HCT116 (cell line): ENCODE measurements at regions not wholly inside any gene's neighbourhood (a gene's known extent, or its start where the extent isn't known, plus 50 kb on each side); places are given as distances from the start of the nearest gene placed in this dataset.

Experiments
- ATAC-seq: fragments of 200-7000 bp; cut with Tn5 transposase; 2 replicates; pipeline ENCODE4 v1.9.1; 2020; ENCODE audit warnings: mild to moderate bottlenecking, moderate library complexity
- BruUV-seq: library from RNA; stranded (reverse); fragments of 400-500 nt; replicated peaks from 2 replicates; lab custom pipeline; 2021; lab: Mats Ljungman, UMichigan
- CTCF ChIA-PET: fragments of 300-600 bp; sonication (Branson Sonifier 250); formaldehyde crosslinking; loops from one replicate; lab custom pipeline; 2021; ENCODE audit warnings: antibody characterized with exemption; lab: Charles Lee
- POLR2A ChIA-PET: fragments of 300-600, 350-600 bp; sonication (Branson Sonifier 250); formaldehyde crosslinking; loops from one replicate; lab custom pipeline; 2021; ENCODE audit warnings: antibody characterized with exemption; lab: Charles Lee
- RAD21 ChIA-PET, 2 experiments: fragments of 300-600 bp; sonication (Branson Sonifier 250); formaldehyde crosslinking; loops; one replicate each; lab custom pipeline; 2023; ENCODE audit warnings: low total read pairs in 2 of 2; ENCODE audit not compliant: uncharacterized antibody in 2 of 2, unreplicated experiment in 2 of 2, low non-redundant PET in 1 of 2; lab: Charles Lee
- DNase-seq: peaks from one replicate; pipeline ENCODE4 v3.0.0-alpha.2; 2010; ENCODE audit warnings: low read depth, low spot score
- H2AFZ ChIP-seq: fragments of 200-600 bp; shearing (Covaris generic), sonication (generic); 2 replicates; pipeline ENCODE4 v1.6.1; 2017; ENCODE audit warnings: low read depth, mixed run types, mixed read lengths, antibody characterized with exemption, low read length; ENCODE audit not compliant: poor library complexity, severe bottlenecking
- H3K27ac ChIP-seq: 2 replicates; pipeline ENCODE4 v1.5.1; 2012; ENCODE audit warnings: low read depth, low read length
- H3K27me3 ChIP-seq: fragments of 200-600 bp; sonication (generic); 2 replicates; pipeline ENCODE4 v1.6.1; 2016; ENCODE audit warnings: mixed run types, low read length, mixed read lengths; ENCODE audit not compliant: insufficient read depth
- H3K36me3 ChIP-seq, 2 experiments: fragments of 200-500 bp in 1 of 2; fragments of 200-600 bp in 1 of 2; sonication (Bioruptor generic) in 1 of 2; sonication (generic) in 1 of 2; 2 replicates each; pipeline versions ENCODE4 v1.5.1 to v1.6.1; 2014 to 2016; ENCODE audit warnings: low read length in 2 of 2, inconsistent platforms in 1 of 2, mixed read lengths in 1 of 2, mixed run types in 1 of 2; ENCODE audit not compliant: insufficient read depth in 2 of 2, control insufficient read depth in 1 of 2
- H3K4me1 ChIP-seq, 2 experiments: fragments of 200-600 bp in 1 of 2; sonication (generic) in 1 of 2; 2 replicates each; pipeline versions ENCODE4 v1.5.1 to v1.6.1; 2012 to 2017; ENCODE audit warnings: low read length in 2 of 2, inconsistent platforms in 1 of 2, mild to moderate bottlenecking in 1 of 2, mixed read lengths in 1 of 2, mixed run types in 1 of 2, moderate library complexity in 1 of 2; ENCODE audit not compliant: insufficient read depth in 2 of 2, control insufficient read depth in 1 of 2
- H3K4me2 ChIP-seq: fragments of 200-600 bp; sonication (generic); 2 replicates; pipeline ENCODE4 v1.6.1; 2017; ENCODE audit warnings: mixed run types, low read length, mixed read lengths
- H3K4me3 ChIP-seq, 2 experiments: fragments of 200-600 bp in 1 of 2; sonication (generic) in 1 of 2; replicated peaks in 1 of 2; 2 replicates each; pipeline ENCODE4 v1.5.1; 2011 to 2016; ENCODE audit warnings: low read length in 2 of 2, control low read depth in 1 of 2, low read depth in 1 of 2, mild to moderate bottlenecking in 1 of 2, mixed read lengths in 1 of 2, mixed run types in 1 of 2
- H3K79me2 ChIP-seq: fragments of 200-600 bp; sonication (generic); 2 replicates; pipeline ENCODE4 v1.6.1; 2017; ENCODE audit warnings: mild to moderate bottlenecking, mixed run types, low read length, moderate library complexity, mixed read lengths; ENCODE audit not compliant: insufficient read depth
- H3K9ac ChIP-seq: fragments of 200-600 bp; sonication (generic); 2 replicates; pipeline ENCODE4 v1.6.1; 2016; ENCODE audit warnings: low read length, mixed read lengths
- H3K9me2 ChIP-seq: fragments of 200-600 bp; sonication (generic), shearing (Covaris generic); 2 replicates; pipeline ENCODE4 v1.6.1; 2017; ENCODE audit warnings: mixed run types, mild to moderate bottlenecking, moderate library complexity; ENCODE audit not compliant: insufficient read depth
- H3K9me3 ChIP-seq, 2 experiments: fragments of 200-500 bp in 1 of 2; fragments of 200-600 bp in 1 of 2; sonication (Bioruptor generic) in 1 of 2; sonication (generic) in 1 of 2; 2 replicates each; pipeline ENCODE4 v1.6.1; 2014 to 2017; ENCODE audit warnings: low read length in 2 of 2, mixed read lengths in 2 of 2, inconsistent platforms in 1 of 2, low read depth in 1 of 2, mild to moderate bottlenecking in 1 of 2, mixed run types in 1 of 2, moderate library complexity in 1 of 2; ENCODE audit not compliant: control insufficient read depth in 1 of 2, insufficient read depth in 1 of 2
- H4K20me1 ChIP-seq: fragments of 200-600 bp; sonication (generic), shearing (Covaris generic); 2 replicates; pipeline ENCODE4 v1.6.1; 2017; ENCODE audit warnings: mixed run types, mild to moderate bottlenecking, moderate library complexity; ENCODE audit not compliant: insufficient read depth
- ATF3 ChIP-seq: IDR thresholded peaks from 2 replicates; pipeline ENCODE4 v1.6.1; 2012
- CBX3 ChIP-seq: IDR thresholded peaks from 2 replicates; pipeline ENCODE4 v1.6.1; 2012; ENCODE audit warnings: low read depth
- CEBPB ChIP-seq: IDR thresholded peaks from 2 replicates; pipeline ENCODE4 v1.6.1; 2012; ENCODE audit warnings: low read depth
- EGR1 ChIP-seq: IDR thresholded peaks from 2 replicates; pipeline ENCODE4 v1.6.1; 2012; ENCODE audit warnings: low read depth
- ELF1 ChIP-seq: IDR thresholded peaks from 2 replicates; pipeline ENCODE4 v1.6.1; 2012; ENCODE audit warnings: low read depth, borderline replicate concordance
- EZH2 ChIP-seq: fragments of 200-600 bp; sonication (generic); IDR thresholded peaks from 2 replicates; pipeline ENCODE4 v1.6.1; 2017; ENCODE audit warnings: antibody characterized with exemption, mixed run types
- EZH2phosphoT487 ChIP-seq: fragments of 200-600 bp; IDR thresholded peaks from 2 replicates; pipeline ENCODE4 v1.6.1; 2018; ENCODE audit warnings: antibody characterized with exemption, borderline replicate concordance
- FOSL1 ChIP-seq: IDR thresholded peaks from 2 replicates; pipeline ENCODE4 v1.6.1; 2012; ENCODE audit warnings: low read depth
- POLR2A ChIP-seq: IDR thresholded peaks from 2 replicates; pipeline ENCODE4 v1.7.0; 2011; ENCODE audit warnings: borderline replicate concordance; ENCODE audit not compliant: insufficient read depth, insufficient read length; ENCODE audit errors: extremely low read depth
- REST ChIP-seq: IDR thresholded peaks from 2 replicates; pipeline ENCODE4 v1.6.1; 2012; ENCODE audit warnings: low read depth
- SP1 ChIP-seq: IDR thresholded peaks from 2 replicates; pipeline ENCODE4 v1.6.1; 2012; ENCODE audit warnings: low read depth
- intact Hi-C: fragments of 100-400 bp; cut with micrococcal nuclease; formaldehyde crosslinking; loops from 2 replicates; pipeline ENCODE4 v1.10.0; 2022

GRCh38 chr4:3362431-3363287 is 69.8 kb downstream of the RGS12 start:
- H2AFZ ChIP-seq, result no peak overlapping the region
- H3K9me3 ChIP-seq, result no peaks in the 10 kb centered on the region
- DNase-seq (no peak), ATAC-seq (no peak)
- no peak overlapping the region for H3K9ac ChIP-seq
- ChIA-PET RAD21 (no interaction called here), POLR2A (no interaction called here), CTCF (no interaction called here)
- H3K27me3 ChIP-seq, result no peaks in the 10 kb centered on the region
- intact Hi-C loops, result no loop called here
- H3K79me2 ChIP-seq, result no peaks in the 10 kb centered on the region
- no TSS peak for BruUV-seq
- H3K36me3 ChIP-seq, result no peaks in the 10 kb centered on the region
- H3K4me3 ChIP-seq, result no peak overlapping the region
- no peak overlapping the region for H3K4me2 ChIP-seq
- no peaks in the 10 kb centered on the region for H3K4me1 ChIP-seq
- no peak overlapping the region for H3K27ac ChIP-seq
- no peak for TF ChIP-seq REST
- H4K20me1 ChIP-seq, result no peaks in the 10 kb centered on the region
- no peaks in the 10 kb centered on the region for H3K9me2 ChIP-seq

- H3K9me3 ChIP-seq, result no peaks in the 10 kb centered on the region
- POLR2A ChIA-PET, result no interaction called here
- no peak for TF ChIP-seq SP1
- no peak for TF ChIP-seq ELF1
- TF ChIP-seq EZH2phosphoT487, result no peak
- no peak for TF ChIP-seq EZH2
- no peak for TF ChIP-seq CEBPB
- no peak for TF ChIP-seq CBX3
- no peak for TF ChIP-seq REST
- TF ChIP-seq POLR2A, result no peak
- no peak for TF ChIP-seq ATF3
- TF ChIP-seq FOSL1, result no peak
- TF ChIP-seq EGR1, result no peak
- TF ChIP-seq, all 23 proteins: peak for 0
- Histone ChIP-seq H3K27me3 (no peaks in the 10 kb centered on the region), H3K9me2 (no peaks in the 10 kb centered on the region), H3K27ac (no peak overlapping the region), H3K9ac (no peak overlapping the region), H2AFZ (no peak overlapping the region), H3K4me1 (no peaks in the 10 kb centered on the region), H4K20me1 (no peaks in the 10 kb centered on the region), H3K79me2 (no peaks in the 10 kb centered on the region), H3K4me2 (no peak overlapping the region), H3K36me3 (no peaks in the 10 kb centered on the region), H3K4me3 (no peak overlapping the region)
- DNase-seq, result no peak
- ChIA-PET CTCF (no interaction called here), RAD21 (no interaction called here)
- intact Hi-C loops, result no loop called here
- no peak for ATAC-seq
- no TSS peak for BruUV-seq
Observed at GRCh38 chr4:3363411-3364141, 70.8 kb downstream of the RGS12 start.
